Hepatocyte (in vitro differentiated cells): ENCODE measurements at regions not wholly inside any gene's neighbourhood (a gene's known extent, or its start where the extent isn't known, plus 50 kb on each side); places are given as distances from the start of the nearest gene placed in this dataset.

Experiments used
- DNase-seq: peaks from one replicate; pipeline ENCODE4 v3.0.0-alpha.2; 2016; ENCODE audit warnings: low spot score
- H2AFZ ChIP-seq: fragments of 200-600 bp; sonication (generic); 2 replicates; pipeline ENCODE4 v1.6.0; 2016; ENCODE audit warnings: antibody characterized with exemption, mild to moderate bottlenecking
- H3K27ac ChIP-seq: fragments of 200-600 bp; sonication (generic); 2 replicates; pipeline ENCODE4 v1.5.1; 2016; ENCODE audit warnings: mild to moderate bottlenecking
- H3K27me3 ChIP-seq: fragments of 200-600 bp; sonication (generic); 2 replicates; pipeline ENCODE4 v1.6.1; 2016
- H3K36me3 ChIP-seq: fragments of 200-600 bp; sonication (generic); replicated peaks from 2 replicates; pipeline ENCODE4 v1.5.1; 2016; ENCODE audit warnings: low read depth; ENCODE audit not compliant: insufficient read depth
- H3K4me1 ChIP-seq: fragments of 200-600 bp; sonication (generic); 2 replicates; pipeline ENCODE4 v1.5.1; 2016; ENCODE audit warnings: mild to moderate bottlenecking, moderate library complexity; ENCODE audit not compliant: insufficient read depth
- H3K4me2 ChIP-seq: fragments of 200-600 bp; sonication (generic); 2 replicates; pipeline ENCODE4 v1.6.0; 2016
- H3K4me3 ChIP-seq: fragments of 200-600 bp; sonication (generic); 2 replicates; pipeline ENCODE4 v1.5.1; 2016; ENCODE audit warnings: mild to moderate bottlenecking
- H3K79me2 ChIP-seq: fragments of 200-600 bp; sonication (generic); 2 replicates; pipeline ENCODE4 v1.6.0; 2017; ENCODE audit warnings: mild to moderate bottlenecking
- H3K9me2 ChIP-seq: fragments of 200-600 bp; sonication (generic); replicated peaks from 2 replicates; pipeline ENCODE4 v1.6.0; 2017; ENCODE audit warnings: mild to moderate bottlenecking; ENCODE audit not compliant: insufficient read depth
- H3K9me3 ChIP-seq: fragments of 200-600 bp; sonication (generic); 2 replicates; pipeline ENCODE4 v1.5.1; 2016; ENCODE audit warnings: low read depth, mild to moderate bottlenecking
- H4K20me1 ChIP-seq: fragments of 200-600 bp; sonication (generic); 2 replicates; pipeline ENCODE4 v1.6.0; 2016; ENCODE audit warnings: mild to moderate bottlenecking; ENCODE audit not compliant: insufficient read depth, poor library complexity, severe bottlenecking
- CTCF ChIP-seq: fragments of 200-600 bp; sonication (generic); IDR thresholded peaks from 2 replicates; pipeline ENCODE4 v1.5.1; 2016; ENCODE audit warnings: antibody characterized with exemption, mild to moderate bottlenecking; ENCODE audit not compliant: poor library complexity
- EZH2 ChIP-seq: fragments of 200-600 bp; sonication (generic); IDR thresholded peaks from 2 replicates; pipeline ENCODE4 v1.6.1; 2016; ENCODE audit warnings: antibody characterized with exemption, mild to moderate bottlenecking, borderline replicate concordance
- EZH2phosphoT487 ChIP-seq: fragments of 200-600 bp; sonication (generic); IDR thresholded peaks from one replicate; pipeline ENCODE4 v1.6.1; 2018; ENCODE audit warnings: antibody characterized with exemption, mild to moderate bottlenecking, low read depth, moderate library complexity; ENCODE audit not compliant: unreplicated experiment, severe bottlenecking
- WGBS: methylation state at CpG from one replicate; pipeline ENCODE4 v1.1.6; 2016; ENCODE audit warnings: low lambda C conversion rate; ENCODE audit errors: missing lambda C conversion rate; 5-methylcytosine and 5-hydroxymethylcytosine counted together

GRCh38 chr4:157994863-157995262 is 178.0 kb downstream of the GASK1B start:
- H3K79me2 ChIP-seq, result no peaks in the 10 kb centered on the region
- H2AFZ ChIP-seq, result no peak overlapping the region
- peaks cover 35% of the 10 kb centered on the region for H3K4me1 ChIP-seq
- peak; percentile 38 for DNase-seq
- H3K4me2 ChIP-seq, result peak overlapping the region; percentile 34
- H3K27me3 ChIP-seq, result no peaks in the 10 kb centered on the region
- no peaks in the 10 kb centered on the region for H3K9me2 ChIP-seq
- TF ChIP-seq CTCF (no peak), EZH2phosphoT487 (no peak), EZH2 (no peak)
- H3K27ac ChIP-seq, result peak overlapping the region; percentile 8
- no peaks in the 10 kb centered on the region for H3K9me3 ChIP-seq
- no peak overlapping the region for H3K4me3 ChIP-seq
- no peaks in the 10 kb centered on the region for H4K20me1 ChIP-seq
- H3K36me3 ChIP-seq, result no peaks in the 10 kb centered on the region
- WGBS, result 39% methylated on average over 6 of the region's 6 CpGs

GRCh38 chr4:157992948-157993839 is 179.6 kb downstream of the GASK1B start:
- no peak for DNase-seq
- H3K9me3 ChIP-seq, result no peaks in the 10 kb centered on the region
- no peaks in the 10 kb centered on the region for H3K36me3 ChIP-seq
- no peak overlapping the region for H2AFZ ChIP-seq
- WGBS, result 55% methylated on average over 4 of the region's 4 CpGs
- H3K4me2 ChIP-seq, result peak overlapping the region; percentile 69
- TF ChIP-seq EZH2phosphoT487 (no peak), CTCF (no peak), EZH2 (no peak)
- no peaks in the 10 kb centered on the region for H3K27me3 ChIP-seq
- peak overlapping the region; percentile 52 for H3K27ac ChIP-seq
- H4K20me1 ChIP-seq, result no peaks in the 10 kb centered on the region
- H3K9me2 ChIP-seq, result no peaks in the 10 kb centered on the region
- peaks cover 25% of the 10 kb centered on the region for H3K4me1 ChIP-seq
- H3K4me3 ChIP-seq, result no peak overlapping the region
- no peaks in the 10 kb centered on the region for H3K79me2 ChIP-seq

- H3K4me2 ChIP-seq, result peak overlapping the region; percentile 69
- WGBS, result 26% methylated on average over 6 of the region's 6 CpGs
- no peak overlapping the region for H3K4me3 ChIP-seq
- peak overlapping the region; percentile 52 for H3K27ac ChIP-seq
- no peak for TF ChIP-seq EZH2phosphoT487
- TF ChIP-seq CTCF, result peak; percentile 83
- H3K9me3 ChIP-seq, result no peaks in the 10 kb centered on the region
- no peaks in the 10 kb centered on the region for H4K20me1 ChIP-seq
- H3K4me1 ChIP-seq, result peaks cover 19% of the 10 kb centered on the region
- peak overlapping the region; percentile 59 for H2AFZ ChIP-seq
- H3K36me3 ChIP-seq, result no peaks in the 10 kb centered on the region
- DNase-seq, result peak; percentile 84
- no peaks in the 10 kb centered on the region for H3K79me2 ChIP-seq
- H3K9me2 ChIP-seq, result no peaks in the 10 kb centered on the region
- H3K27me3 ChIP-seq, result no peaks in the 10 kb centered on the region
Measured at GRCh38 chr4:157992038-157992705, 180.7 kb downstream of the GASK1B start.
